Activated T-cell treated with anti-CD3 and anti-CD28 coated beads for 24 hours (primary cell): ENCODE measurements at regions not wholly inside any gene's neighbourhood (a gene's known extent, or its start where the extent isn't known, plus 50 kb on each side); places are given as distances from the start of the nearest gene placed in this dataset.
"Not testable (repeated sequence)": the region's sequence is repeated elsewhere in the genome, so short reads cannot be mapped to it uniquely, and the experiment has no call there.

Source experiments
- DNase-seq: peaks from one replicate; pipeline ENCODE4 v3.0.0-alpha.2; 2020; ENCODE audit warnings: low read depth

DNA sequence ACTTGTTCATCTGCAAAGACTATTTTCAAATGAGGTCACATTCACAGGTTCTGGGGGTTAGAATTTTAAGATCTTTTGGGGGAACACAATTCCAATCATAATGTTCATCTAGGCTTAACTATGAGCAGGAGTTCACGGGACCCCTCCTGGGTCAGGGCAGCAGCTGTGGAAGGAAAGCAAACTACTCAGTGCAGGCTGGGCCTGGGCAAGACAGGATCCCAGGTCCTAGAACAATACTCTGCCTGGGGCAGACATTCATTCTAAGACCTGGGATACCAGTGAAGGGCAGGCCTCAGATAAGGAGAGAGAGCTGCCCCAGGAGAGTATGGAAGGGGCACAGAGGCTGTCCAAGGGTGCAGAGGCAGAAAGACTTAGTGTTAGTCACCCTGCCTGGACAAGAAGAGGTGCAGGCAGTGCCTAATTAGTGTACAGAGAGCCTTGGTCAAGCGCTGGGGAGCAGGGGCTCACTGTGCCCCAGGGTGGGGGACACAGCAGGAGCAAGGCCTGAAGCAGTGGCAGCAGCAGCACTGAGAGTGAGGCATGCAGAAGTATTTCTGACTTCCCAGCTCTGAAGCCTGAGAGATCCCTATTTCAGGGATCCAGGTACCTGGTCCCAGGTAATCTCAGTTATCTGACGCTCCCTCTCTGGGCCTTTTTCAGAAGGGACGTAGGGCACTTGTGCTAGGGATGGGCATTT is 123.0 kb upstream of the MAMLD1 start:
- DNase-seq, result no peak

DNA sequence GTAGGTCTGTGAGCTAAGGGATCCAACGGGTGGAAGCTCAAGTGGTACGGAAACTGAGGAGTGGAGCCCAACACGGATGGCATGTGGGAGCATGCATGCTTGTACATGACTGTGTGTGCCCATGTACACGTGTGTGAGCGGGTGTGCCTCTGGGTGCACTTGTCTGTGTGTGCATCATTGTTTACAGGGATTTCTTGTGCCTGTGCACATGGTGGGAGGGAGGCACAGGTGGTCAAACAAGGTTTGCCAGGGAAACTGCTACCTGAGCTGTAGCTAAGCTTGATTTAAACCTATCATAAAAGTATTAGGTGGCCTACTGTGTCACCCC is 122.5 kb upstream of the MAMLD1 start:
- DNase-seq, result no peak

DNA sequence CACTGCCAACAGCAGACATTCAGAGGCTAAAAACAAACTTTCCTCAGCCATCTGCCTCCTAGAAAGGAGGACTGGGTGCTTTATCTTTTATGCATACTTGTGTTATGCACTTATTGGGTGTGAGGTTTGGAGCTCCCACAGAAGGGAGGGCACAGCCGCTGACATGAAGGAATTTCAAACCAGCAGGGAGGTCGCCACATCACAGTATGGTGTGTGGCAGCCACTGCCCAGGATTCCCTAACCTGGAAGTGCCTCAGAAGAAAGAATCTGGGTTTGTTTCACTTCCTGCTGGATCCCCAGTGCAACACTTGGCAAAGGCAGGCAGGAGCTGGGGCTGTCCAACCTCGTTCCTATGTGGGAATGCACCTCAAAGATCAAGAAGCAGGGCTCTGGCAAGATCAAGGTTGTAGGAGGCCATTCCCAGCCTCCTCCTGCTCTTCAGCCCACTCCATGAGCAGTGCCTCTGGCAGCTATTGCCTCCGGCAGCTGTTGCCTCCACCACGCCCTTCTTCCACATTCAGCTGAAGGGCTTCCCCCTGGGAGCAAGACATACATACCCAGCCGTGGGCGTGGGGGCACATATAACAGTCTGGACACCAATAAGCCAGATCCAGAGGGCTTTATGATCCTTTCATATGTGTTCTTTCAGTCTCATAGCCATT is 109.0 kb upstream of the MAMLD1 start:
- DNase-seq, result no peak

DNA sequence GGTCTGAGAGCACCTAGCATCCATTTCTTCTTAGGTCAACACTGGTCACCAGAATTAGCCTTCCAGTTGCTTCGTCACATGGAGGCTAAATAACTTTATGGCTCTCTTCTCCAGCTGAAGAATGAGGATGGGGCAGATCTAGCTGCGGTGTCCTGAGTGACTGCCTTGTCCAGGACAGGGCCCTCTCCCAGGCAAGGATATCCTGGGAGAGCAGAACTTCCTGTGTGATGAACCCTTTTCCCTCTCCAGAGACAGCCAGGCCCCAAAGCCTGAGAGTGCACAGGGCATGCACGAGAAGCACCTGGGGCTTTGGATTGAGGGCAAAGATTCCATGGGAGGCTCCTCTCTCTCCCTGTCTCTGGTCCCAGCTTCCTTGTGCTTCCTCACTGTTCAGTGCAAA is 108.2 kb upstream of the MAMLD1 start:
- DNase-seq, result no peak

DNA sequence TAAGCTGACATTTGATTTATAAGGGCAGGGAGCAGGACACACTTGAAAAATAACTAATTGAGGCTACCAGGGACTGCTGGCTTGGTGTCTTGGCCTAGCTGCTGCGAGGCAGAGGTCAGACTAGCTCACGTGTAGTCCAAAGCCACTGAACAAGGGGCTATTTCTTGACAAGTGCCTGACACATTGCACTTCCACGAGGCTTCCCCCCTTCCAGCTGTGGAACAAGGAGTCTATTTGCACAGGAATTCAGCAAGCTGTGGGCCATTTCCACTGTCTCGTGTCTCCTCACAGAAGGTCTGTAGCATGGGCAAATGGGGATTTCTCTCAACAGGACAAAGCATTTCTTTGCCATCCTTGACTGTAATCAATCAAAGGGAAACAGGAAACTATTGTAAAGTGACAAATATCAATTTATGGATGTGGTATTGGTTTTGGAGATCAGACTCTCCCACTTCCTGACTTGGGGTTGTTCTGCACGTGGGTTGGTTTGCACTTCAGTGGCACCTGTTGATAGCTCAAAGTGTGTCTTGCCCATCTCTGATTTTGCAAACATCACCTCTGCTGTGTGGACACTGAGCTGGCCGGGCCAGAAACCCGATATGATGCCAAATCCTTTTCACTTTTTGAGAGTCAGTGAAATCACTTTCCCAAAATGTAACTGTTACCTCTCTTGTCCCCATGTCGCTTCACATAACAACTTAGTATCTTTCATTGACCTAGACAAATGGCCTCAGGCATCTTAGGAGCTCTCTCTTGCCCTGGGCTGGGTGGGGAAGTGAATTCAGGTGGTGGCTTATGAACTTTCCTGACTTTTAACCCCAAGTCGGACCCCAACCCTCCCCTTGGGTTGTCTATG is 107.4 kb upstream of the MAMLD1 start:
- DNase-seq, result no peak

DNA sequence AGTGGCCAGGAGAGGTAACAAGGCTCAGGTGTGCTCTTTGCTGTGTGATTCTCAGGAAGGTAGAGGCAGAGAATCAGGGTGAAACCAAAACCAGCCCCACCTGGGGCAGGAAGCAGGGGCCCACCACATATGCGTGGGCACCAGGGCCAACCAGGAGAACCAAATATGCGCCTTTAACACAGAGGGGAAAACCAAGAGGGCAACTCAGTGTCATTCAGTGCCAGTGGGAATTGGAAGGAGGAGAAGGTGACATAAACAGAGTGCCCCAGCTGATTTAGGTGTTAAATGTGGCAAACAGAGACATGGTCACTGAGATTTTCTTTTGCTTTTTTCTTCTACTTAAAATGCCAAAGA is 106.8 kb upstream of the MAMLD1 start:
- no peak for DNase-seq

DNA sequence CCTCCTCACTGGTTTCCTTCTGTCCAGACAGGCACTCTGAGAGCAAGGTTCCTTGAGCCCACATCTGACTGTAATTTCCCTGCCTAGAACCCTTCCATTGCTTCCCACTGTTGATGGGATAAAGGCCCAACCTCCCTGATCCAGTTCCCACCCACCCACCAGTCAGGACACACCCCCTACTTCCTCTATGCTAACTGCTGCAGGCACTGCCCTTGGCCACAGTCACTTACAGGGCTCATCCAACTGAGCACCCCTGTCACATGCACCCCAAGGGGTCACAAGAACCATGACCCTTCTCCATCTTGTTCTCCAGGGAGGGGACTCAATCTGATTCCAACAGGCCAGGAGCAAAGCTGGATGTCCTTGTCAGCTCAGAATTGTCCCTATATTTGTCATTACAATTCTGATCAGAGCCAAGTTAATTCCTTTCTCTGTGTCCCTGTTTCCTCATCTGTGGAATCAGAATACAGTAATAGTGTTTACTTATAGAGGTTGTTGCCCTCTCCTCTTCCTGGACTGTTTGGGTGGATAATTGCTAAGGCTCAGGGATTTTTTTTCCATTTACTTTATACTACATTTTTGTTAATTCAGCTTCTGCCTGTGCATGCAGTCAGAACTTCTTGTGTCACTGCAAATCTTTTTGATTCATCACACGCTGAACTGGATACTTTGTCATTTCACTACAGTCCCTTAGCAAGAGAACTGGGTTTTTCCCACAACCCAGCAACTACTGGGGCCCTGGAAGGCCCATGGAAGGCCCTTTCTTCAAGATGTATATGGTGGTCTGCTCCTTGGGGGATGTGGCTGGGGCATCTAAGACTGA is 105.6 kb upstream of the MAMLD1 start:
- DNase-seq, result no peak

DNA sequence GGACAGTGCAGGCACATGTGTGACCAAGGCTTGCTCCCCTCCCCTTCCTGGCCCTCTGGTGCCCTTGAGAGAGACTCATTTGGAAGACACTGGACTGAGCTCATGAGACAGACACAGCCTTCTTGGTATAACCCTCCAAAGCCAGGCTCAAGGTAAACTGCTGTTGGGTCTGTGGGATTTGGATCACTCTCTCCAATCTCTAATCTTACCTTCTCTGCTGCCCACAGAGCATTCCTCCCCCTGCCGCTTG is 105.0 kb upstream of the MAMLD1 start:
- no peak for DNase-seq

DNA sequence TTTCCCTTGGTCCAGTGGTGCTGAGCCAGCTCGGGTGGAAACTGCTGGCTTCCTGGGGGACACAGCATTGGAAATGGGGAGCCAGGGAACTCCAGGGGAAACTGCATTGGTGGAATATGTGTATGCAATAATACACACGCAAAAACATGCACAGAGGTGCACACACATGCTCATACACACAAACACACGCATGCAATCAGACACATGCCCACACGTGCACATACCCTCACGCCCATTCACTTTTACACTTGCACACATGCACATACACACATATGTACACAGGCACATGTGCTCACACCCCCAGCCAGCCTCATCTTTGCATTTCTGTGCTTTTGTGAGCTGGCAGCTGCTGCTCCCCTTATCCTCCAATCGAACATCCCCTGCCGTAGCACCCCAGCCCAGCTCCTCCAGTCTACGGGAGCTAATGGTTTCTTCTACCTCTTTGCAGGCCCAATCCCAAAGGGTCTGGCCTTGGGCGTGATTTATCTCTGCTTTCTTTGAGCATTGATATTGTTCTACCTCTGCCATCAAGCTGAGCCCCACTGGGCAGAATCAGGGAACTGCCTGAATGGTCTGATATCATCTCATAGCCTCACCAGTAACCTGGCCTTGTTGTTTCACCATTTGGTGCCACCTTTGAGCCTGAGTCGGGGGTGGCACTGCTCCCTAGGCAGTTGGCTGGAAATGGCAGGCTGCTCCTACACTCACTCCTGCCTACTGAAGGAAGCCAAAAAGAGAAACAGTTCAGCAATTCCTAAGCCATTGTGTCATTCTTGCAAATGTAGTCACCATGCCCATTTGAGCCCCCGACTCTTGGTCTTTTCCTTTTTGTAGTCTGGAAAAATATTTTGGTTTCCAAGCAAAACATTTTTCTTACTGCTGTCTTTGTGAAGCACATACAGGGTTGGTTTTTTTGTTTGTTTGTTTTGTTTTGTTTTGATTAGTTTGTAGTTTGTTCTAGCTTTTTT is 104.4 kb upstream of the MAMLD1 start:
- no peak for DNase-seq

DNA sequence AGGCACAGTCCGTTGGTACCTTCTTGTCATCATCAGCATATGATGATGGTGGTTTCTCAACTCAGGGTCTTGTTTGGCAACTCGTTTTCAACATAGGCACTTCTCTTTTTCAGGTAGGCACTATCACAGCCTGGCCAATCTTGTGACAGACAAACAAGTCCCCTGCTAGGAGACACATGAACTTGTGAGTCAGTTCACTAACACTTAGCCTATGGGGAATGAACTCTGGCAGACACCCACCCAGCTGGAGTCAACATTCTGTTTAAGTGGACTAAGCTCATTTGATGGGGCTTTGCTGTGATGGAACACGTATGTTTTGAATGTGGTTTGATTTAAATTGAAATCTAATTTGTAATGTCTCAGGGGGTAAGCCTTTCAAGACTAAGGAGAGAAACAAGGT is 100.7 kb upstream of the MAMLD1 start:
- DNase-seq, result no peak

DNA sequence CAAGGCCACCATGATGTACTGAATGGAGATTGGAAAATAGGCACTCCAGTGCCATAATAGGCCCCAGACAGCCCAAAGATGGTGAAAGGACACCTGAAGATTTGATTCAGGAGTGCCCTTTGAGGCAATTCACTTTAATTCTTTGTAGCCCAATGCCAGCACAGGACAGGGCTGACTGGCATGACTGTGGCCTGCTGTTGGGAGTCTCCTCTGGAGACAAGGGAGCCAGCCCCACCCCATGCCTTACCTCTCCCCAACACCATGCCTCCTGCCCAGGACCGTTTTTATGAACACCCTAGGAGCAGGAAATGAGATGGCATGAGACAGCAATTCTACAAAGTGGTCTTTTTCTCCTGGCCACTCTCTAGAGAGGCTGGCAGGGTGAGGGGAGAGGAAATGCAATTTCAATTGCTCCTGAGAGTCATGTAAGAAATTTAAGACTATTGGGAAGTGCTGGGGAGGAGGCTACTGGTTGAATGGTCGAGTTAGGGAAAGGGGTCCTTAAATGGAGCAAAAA is 94.2 kb upstream of the MAMLD1 start:
- no peak for DNase-seq

DNA sequence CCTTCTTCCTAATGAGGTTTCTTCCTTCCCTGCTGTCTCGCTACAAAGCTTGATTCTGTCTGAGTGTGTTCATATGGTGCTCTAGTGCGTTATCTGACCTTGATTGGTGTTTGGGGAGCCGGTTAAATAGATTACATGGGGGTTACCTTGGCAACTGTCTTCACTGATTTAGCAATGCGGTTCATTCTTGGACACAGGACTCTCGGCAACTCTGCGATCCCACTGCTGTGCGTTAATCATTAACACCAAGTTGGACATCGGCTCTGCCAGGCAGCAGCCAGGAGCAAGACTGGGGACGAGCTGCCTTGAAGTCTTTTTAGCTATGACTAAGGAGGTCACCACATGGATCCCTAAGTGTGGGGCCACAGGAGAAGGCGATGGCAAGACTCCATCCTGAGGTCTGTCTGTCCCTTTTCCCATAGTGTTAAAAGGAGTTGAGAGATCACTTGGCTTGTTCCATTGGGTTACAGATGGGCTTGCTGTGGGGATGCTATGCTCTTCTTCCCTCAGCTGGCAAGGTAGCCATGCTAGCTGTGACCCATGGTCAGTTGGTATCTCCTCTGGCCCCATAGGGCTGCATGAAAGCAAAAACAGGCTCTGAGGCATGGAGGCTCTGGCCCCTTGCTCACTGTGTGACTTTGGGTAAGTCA is 93.4 kb upstream of the MAMLD1 start:
- no peak for DNase-seq

DNA sequence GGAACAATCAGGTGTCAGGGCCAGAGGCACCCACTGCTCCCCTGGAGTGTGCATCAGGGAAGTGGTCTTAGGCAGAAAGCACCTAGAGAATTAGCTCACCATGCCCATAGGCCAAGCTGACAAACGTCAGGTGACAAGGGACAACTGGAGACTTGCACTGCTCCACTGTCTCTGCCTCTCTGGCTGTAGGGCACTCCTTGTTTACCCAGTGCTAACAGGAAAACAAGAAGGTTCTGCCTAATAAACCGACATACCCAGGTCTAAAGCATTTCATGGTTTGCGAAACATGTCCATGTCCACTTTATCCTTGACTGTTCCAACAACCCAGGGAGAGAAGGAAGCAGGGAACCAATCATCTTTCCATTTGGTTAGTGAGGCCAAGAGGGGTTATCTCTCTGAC is 92.5 kb upstream of the MAMLD1 start:
- no peak for DNase-seq

DNA sequence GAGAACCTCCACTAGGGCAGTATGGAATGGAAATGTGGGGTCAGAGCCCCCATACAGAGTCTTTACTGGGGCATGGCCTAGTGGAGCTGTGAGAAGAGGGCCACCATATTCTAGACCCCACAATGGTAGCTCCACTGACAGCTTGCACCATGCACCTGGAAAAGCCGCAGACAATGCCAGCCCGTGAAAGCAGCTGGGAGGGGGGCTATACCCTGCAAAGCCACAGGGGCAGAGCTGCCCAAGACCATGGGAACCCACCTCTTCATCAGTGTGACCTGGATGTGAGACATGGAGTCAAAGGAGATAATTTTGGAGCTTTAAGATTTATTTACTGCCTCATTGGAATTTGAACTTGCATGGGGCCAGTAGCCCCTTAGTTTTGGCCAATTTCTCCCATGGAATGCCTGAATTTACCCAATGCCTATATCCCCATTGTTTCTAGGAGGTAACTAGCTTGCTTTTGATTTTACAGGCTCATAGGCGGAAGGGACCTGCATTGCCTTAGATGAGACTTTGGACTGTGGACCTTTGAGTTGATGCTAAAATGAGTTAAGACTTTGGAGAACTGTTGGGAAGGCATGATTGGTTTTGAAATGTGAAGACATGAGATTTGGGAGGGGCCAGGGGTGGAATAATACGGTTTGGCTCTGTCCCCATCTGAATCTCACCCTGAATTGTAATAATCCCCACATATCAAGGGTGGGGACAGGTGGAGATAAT is 89.4 kb upstream of the MAMLD1 start:
- not testable (repeated sequence) for DNase-seq

DNA sequence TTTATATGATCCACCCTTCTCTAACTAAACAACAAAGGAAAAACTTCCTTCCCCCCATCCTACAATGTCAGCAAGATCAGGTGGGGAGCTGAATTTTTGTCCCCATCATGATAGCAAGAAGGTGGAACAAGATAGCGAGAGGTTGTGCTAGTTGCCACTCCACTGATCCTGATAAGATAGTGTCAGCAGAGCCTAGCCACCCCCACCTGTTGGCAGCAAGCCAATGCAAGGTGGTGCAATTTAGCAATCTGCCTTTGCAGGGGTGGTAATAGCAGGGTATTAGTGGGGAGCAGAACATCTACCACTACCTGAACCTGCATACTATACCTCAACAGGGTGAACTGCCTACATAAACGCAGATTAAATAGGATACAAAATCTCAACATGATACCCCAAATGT is 80.2 kb upstream of the MAMLD1 start:
- DNase-seq, result no peak

DNA sequence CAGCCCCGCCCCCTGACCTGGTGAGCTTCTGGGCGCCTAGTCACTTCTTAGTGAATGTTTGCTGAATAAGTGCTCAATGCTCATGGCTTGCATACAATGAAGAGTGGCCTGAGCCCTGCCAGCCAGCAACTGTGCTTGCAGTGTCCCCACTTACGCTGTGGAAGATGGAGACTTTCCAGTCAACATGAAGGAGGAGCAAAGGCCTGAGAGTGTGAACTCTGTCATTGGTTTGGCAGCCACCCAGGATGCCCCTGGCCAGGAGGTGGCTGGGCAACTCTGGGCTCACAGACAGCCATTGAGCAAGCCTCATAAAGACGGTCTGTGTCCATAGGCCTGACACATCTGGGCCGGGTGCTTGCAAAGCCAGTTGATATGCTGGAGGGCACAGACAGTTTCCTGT is 72.1 kb upstream of the MAMLD1 start:
- DNase-seq, result no peak

DNA sequence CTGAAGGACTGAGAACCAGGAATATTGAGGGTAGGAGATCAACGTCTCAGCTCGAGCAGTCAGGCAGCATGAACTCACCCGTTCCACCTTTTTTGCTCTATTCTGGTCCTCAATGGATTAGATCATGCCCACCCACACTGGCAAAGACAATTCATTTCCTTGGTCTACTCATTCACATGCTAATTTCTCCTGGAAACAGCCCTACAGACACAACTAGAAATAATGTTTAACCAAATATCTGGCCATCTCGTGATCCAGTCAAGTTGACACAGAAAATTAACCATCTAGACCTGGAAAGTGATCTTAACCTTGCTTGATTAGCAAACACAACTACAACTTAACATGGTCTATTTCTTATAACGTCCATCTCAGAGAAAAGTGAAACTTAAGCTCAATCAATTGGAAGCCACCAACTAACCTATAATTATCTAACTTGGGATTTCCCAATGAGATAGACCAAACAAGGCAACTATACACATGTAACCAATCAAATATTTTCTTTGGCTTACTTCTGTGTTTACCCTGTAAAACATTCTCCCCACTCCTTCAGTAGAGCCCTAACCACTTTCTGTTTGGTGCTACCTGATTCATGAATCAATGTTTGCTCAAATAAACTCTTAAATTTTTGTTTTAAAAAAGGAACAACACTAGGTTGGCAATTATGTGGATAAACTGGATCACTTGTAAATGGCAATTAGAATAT is 69.7 kb upstream of the MAMLD1 start:
- DNase-seq, result no peak

DNA sequence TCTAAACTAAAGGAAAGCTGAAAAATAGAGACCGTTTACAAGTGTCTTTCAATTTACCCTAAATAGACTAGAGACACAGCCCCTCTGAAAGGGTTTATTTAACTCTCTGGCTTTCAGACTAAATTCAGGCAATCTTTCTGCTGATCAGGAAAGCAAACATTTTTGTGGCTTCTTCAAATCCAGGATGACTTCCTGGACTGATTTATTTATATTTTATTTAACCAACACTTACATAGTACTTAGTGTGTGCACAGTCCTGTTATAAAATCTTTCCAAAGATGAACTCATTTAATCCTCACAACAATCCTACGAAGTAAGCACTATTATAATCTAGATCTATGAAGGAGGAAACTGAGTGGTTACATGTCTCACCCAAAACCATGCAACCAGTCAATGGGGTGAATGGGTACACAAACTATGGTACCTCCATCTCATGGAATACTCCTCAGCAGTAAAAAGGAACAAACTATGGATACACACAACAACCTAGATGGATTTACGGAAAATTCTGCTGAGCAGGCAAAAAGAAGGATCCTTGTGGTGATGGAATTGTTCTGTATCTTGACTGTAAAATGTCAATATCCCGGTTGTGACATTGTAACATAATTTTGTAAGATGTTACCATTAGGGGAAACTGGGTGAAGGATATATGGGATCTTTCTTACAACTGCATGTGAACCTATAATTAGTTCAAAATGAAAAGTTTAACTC is 64.1 kb upstream of the MAMLD1 start:
- no peak for DNase-seq

DNA sequence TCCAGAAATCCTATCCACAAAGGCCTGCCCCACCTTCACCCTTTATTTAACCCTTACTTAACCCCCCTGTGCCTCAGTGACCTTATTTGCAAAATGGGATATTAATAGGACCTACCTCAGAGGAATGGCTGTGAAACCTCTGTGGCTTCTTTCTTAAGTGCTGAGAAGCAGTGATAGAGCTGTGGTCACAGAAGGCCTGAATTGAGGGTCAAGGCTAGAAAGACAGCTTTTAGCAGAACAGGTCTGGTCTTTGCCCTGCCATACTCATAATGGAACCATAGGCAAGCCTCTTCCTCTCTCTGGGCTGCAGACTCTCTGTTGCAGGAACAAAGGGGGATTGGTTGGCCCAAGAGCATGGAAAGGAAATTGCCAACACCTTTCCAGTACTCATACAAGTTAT is 63.5 kb upstream of the MAMLD1 start:
- no peak for DNase-seq
